WTC11 (cell line): ENCODE measurements at regions not wholly inside any gene's neighbourhood (a gene's known extent, or its start where the extent isn't known, plus 50 kb on each side); places are given as distances from the start of the nearest gene placed in this dataset.

Source experiments
- ATAC-seq: fragments of 200-7000 bp; cut with Tn5 transposase; 2 replicates; pipeline ENCODE4 v1.10.0; 2021; ENCODE audit warnings: mild to moderate bottlenecking, moderate library complexity
- CTCF ChIA-PET: fragments of 300-600 bp; sonication (Branson Sonifier 250); formaldehyde crosslinking; loops from one replicate; lab custom pipeline; 2021; ENCODE audit warnings: antibody characterized with exemption; lab: Charles Lee
- POLR2A ChIA-PET: fragments of 350-600 bp; sonication (Branson Sonifier 250); formaldehyde crosslinking; loops from one replicate; lab custom pipeline; 2021; ENCODE audit warnings: antibody characterized with exemption; lab: Charles Lee
- DNase-seq: peaks from one replicate; pipeline ENCODE4 v3.0.0; 2021; ENCODE audit warnings: low spot score
- H3K27ac Mint-ChIP-seq: 2 replicates; pipeline ENCODE4 v1.8.0; 2021; ENCODE audit warnings: mixed read lengths
- H3K27me3 Mint-ChIP-seq: 2 replicates; pipeline ENCODE4 v1.8.0; 2021; ENCODE audit warnings: low read depth, mild to moderate bottlenecking, moderate library complexity, mixed read lengths
- H3K36me3 Mint-ChIP-seq: 2 replicates; pipeline ENCODE4 v1.8.0; 2021; ENCODE audit warnings: mixed read lengths
- H3K4me1 Mint-ChIP-seq: 2 replicates; pipeline ENCODE4 v1.8.0; 2022; ENCODE audit warnings: mixed read lengths
- H3K4me3 Mint-ChIP-seq: 2 replicates; pipeline ENCODE4 v1.8.0; 2021; ENCODE audit warnings: mild to moderate bottlenecking, moderate library complexity, mixed read lengths
- H3K9me3 Mint-ChIP-seq: 2 replicates; pipeline ENCODE4 v1.8.0; 2021; ENCODE audit warnings: mixed read lengths
- KAT7 ChIP-seq: sonication (generic); formaldehyde crosslinking; IDR thresholded peaks from 2 replicates; pipeline ENCODE4 v1.8.1; 2023; ENCODE audit warnings: missing genetic modification reagents, mild to moderate bottlenecking, borderline replicate concordance
- MLX ChIP-seq: sonication (generic); formaldehyde crosslinking; IDR thresholded peaks from 2 replicates; pipeline ENCODE4 v1.8.1; 2023; ENCODE audit warnings: mild to moderate bottlenecking, missing genetic modification reagents, moderate library complexity
- NR1H2 ChIP-seq: sonication (generic); formaldehyde crosslinking; IDR thresholded peaks from 2 replicates; pipeline ENCODE4 v1.9.0; 2021; ENCODE audit warnings: mild to moderate bottlenecking, moderate library complexity, missing genetic modification reagents
- PRRX2 ChIP-seq: fragments of 250-450 bp; sonication (Bioruptor Pico); IDR thresholded peaks from 2 replicates; pipeline ENCODE4 v1.8.0; 2021; ENCODE audit warnings: mild to moderate bottlenecking
- SOX15 ChIP-seq: fragments of 250-450 bp; sonication (Bioruptor Pico); IDR thresholded peaks from 2 replicates; pipeline ENCODE4 v1.9.0; 2021; ENCODE audit warnings: mild to moderate bottlenecking
- TCF7 ChIP-seq: sonication (generic); formaldehyde crosslinking; IDR thresholded peaks from 2 replicates; pipeline ENCODE4 v1.8.0; 2022; ENCODE audit warnings: mild to moderate bottlenecking, low read depth, missing genetic modification reagents, moderate library complexity
- TEAD4 ChIP-seq: sonication (generic); formaldehyde crosslinking; IDR thresholded peaks from 2 replicates; pipeline ENCODE4 v1.8.0; 2022; ENCODE audit warnings: mild to moderate bottlenecking, missing genetic modification reagents
- USF1 ChIP-seq: sonication (generic); formaldehyde crosslinking; IDR thresholded peaks from 2 replicates; pipeline ENCODE4 v1.8.0; 2022; ENCODE audit warnings: mild to moderate bottlenecking, missing genetic modification reagents
- USF2 ChIP-seq: sonication (generic); formaldehyde crosslinking; IDR thresholded peaks from 2 replicates; pipeline ENCODE4 v1.8.1; 2023; ENCODE audit warnings: mild to moderate bottlenecking, missing genetic modification reagents, moderate library complexity
- ZBTB21 ChIP-seq: sonication (generic); formaldehyde crosslinking; IDR thresholded peaks from 2 replicates; pipeline ENCODE4 v1.8.1; 2023; ENCODE audit warnings: mild to moderate bottlenecking, missing genetic modification reagents, borderline replicate concordance
- ZBTB43 ChIP-seq: sonication (generic); formaldehyde crosslinking; IDR thresholded peaks from 2 replicates; pipeline ENCODE4 v1.8.1; 2023; ENCODE audit warnings: mild to moderate bottlenecking, missing genetic modification reagents
- ZNF138 ChIP-seq: sonication (generic); formaldehyde crosslinking; conservative IDR thresholded peaks from 2 replicates; pipeline ENCODE4 v1.8.1; 2022; ENCODE audit warnings: mild to moderate bottlenecking, moderate library complexity, missing genetic modification reagents
- ZNF281 ChIP-seq: sonication (generic); formaldehyde crosslinking; IDR thresholded peaks from 2 replicates; pipeline ENCODE4 v1.8.0; 2023; ENCODE audit warnings: mild to moderate bottlenecking, missing genetic modification reagents
- ZNF512 ChIP-seq: sonication (generic); formaldehyde crosslinking; IDR thresholded peaks from 2 replicates; pipeline ENCODE4 v1.8.1; 2022; ENCODE audit warnings: missing genetic modification reagents, borderline replicate concordance
- ZNF532 ChIP-seq: fragments of 250-450 bp; sonication (Bioruptor Pico); IDR thresholded peaks from 2 replicates; pipeline ENCODE4 v1.9.0; 2021; ENCODE audit warnings: mild to moderate bottlenecking, borderline replicate concordance
- ZSCAN18 ChIP-seq: fragments of 250-450 bp; sonication (Bioruptor Pico); IDR thresholded peaks from 2 replicates; pipeline ENCODE4 v2.1.2; 2022; ENCODE audit warnings: mild to moderate bottlenecking, moderate library complexity

- Mint-ChIP-seq H3K4me3 (no peak overlapping the region), H3K27me3 (no peaks in the 10 kb centered on the region), H3K9me3 (no peaks in the 10 kb centered on the region), H3K36me3 (no peaks in the 10 kb centered on the region), H3K4me1 (no peaks in the 10 kb centered on the region), H3K27ac (no peak overlapping the region)
- ChIA-PET POLR2A (no interaction called here), CTCF (no interaction called here)
- no peak for ATAC-seq
- TF ChIP-seq ZNF281 (CRISPR knock-in tag) (no peak), NR1H2 (CRISPR knock-in tag) (no peak), MLX (CRISPR knock-in tag) (no peak), USF2 (CRISPR knock-in tag) (no peak), PRRX2 (CRISPR knock-in tag) (no peak), ZBTB43 (no peak), ZNF512 (no peak), TCF7 (CRISPR knock-in tag) (no peak), ZNF532 (CRISPR knock-in tag) (no peak), KAT7 (no peak), ZSCAN18 (CRISPR knock-in tag) (no peak), TEAD4 (CRISPR knock-in tag) (no peak), ZNF138 (CRISPR knock-in tag) (no peak), SOX15 (CRISPR knock-in tag) (no peak), USF1 (CRISPR knock-in tag) (no peak), ZBTB21 (CRISPR knock-in tag) (no peak)
- no peak for DNase-seq
Observed at GRCh38 chr22:25395915-25396314, 168.6 kb upstream of the GRK3 start.
